Epidermal melanocyte (primary cell): ENCODE measurements at regions not wholly inside any gene's neighbourhood (a gene's known extent, or its start where the extent isn't known, plus 50 kb on each side); places are given as distances from the start of the nearest gene placed in this dataset.

ENCODE experiments used
- DNase-seq: peaks from one replicate; pipeline ENCODE4 v3.0.0; 2011; ENCODE audit warnings: low spot score; ENCODE audit not compliant: insufficient read length

- no peak for DNase-seq
Measured at GRCh38 chr18:2293109-2293839, 278.0 kb downstream of the METTL4 start.

GRCh38 chr18:2301316-2301715 is 270.0 kb downstream of the METTL4 start:
- DNase-seq, result no peak

- DNase-seq, result no peak
Measured at GRCh38 chr18:2302012-2302411, 269.3 kb downstream of the METTL4 start.

GRCh38 chr18:2302628-2303516 is 268.4 kb downstream of the METTL4 start:
- DNase-seq, result no peak

- no peak for DNase-seq
Measured at GRCh38 chr18:2303517-2304238, 267.6 kb downstream of the METTL4 start.

GRCh38 chr18:2304378-2305175 is 266.7 kb downstream of the METTL4 start:
- DNase-seq, result no peak

GRCh38 chr18:2306606-2307005 is 264.7 kb downstream of the METTL4 start:
- no peak for DNase-seq

- DNase-seq, result no peak
Measured at GRCh38 chr18:2310886-2311285, 260.4 kb downstream of the METTL4 start.

- no peak for DNase-seq
Measured at GRCh38 chr18:2312440-2312839, 258.9 kb downstream of the METTL4 start.

- no peak for DNase-seq
Measured at GRCh38 chr18:2313332-2313731, 258.0 kb downstream of the METTL4 start.

GRCh38 chr18:2316082-2316750 is 255.1 kb downstream of the METTL4 start:
- no peak for DNase-seq

- no peak for DNase-seq
Measured at GRCh38 chr18:2316751-2317696, 254.3 kb downstream of the METTL4 start.

GRCh38 chr18:2324459-2324858 is 246.8 kb downstream of the METTL4 start:
- DNase-seq, result no peak

- no peak for DNase-seq
Measured at GRCh38 chr18:2325308-2325849, 245.9 kb downstream of the METTL4 start.

GRCh38 chr18:2325933-2326332 is 245.4 kb downstream of the METTL4 start:
- DNase-seq, result no peak

- no peak for DNase-seq
Measured at GRCh38 chr18:2326999-2327398, 244.3 kb downstream of the METTL4 start.

- DNase-seq, result no peak
Measured at GRCh38 chr18:2330764-2331163, 240.5 kb downstream of the METTL4 start.

- DNase-seq, result no peak
Measured at GRCh38 chr18:2331491-2331890, 239.8 kb downstream of the METTL4 start.
